ENCODE measurements at regions not wholly inside any gene's neighbourhood (a gene's known extent, or its start where the extent isn't known, plus 50 kb on each side); places are given as distances from the start of the nearest gene placed in this dataset.

DNA sequence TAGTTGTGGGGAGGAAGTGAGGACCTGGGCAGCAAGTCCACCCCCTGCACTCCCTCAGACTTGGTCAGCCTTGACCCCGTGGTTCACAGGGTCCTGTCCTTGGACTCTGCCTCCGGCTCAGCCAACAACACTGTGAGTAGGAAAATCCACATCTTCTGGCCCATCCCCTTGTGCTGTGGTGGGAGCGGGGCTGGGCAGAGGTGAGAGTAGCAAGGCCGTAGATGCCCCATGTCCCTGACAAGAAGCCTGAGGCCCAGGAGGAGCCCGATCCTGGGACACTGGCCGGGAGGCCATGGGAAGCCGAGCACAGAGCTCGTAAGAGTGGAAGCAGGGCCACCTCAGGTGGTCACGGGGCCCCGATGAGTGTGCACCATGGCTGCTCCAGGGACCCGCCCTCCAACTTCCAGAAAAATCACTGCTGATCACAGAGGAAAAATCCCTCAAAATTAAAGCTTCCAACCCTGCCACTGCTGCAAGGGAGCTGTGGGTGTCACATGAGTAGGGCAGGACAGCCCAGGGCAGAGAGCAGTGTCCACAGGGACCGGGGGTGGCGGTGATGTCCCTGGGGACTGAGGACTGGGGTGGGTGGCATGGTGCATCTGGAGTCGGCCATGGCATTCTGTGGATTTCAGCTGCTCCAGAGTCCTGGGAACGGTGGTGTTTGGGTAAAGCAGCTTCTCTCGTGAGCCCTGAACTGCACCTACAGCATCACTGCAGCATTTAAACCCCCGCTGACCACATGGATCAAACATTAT, 189.4 kb downstream of the DLL1 start:
- DNase-seq (ENCODE audit: extremely low read depth, low read depth), result no peak

DNA sequence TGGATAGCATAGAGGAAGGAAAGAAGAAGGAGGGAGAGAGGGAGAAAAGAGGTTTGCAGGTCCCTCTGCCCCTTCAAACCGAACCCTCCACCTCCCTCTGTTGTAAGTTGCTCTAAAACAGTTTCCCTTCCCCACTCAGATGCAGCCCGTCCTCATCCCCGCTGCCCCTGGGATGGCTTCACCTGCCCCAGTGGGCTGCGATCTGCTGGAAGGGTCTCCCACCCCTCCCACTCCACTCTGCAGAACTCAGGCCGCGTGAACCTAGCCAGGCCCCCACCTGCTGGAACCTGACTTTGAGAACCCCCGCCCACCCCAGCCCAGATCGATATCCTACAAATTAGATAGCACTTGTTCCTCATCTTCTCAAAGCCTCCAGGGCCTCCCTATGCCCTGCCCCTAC, 190.8 kb downstream of the DLL1 start:
- DNase-seq (ENCODE audit: extremely low read depth, low read depth), result no peak

DNA sequence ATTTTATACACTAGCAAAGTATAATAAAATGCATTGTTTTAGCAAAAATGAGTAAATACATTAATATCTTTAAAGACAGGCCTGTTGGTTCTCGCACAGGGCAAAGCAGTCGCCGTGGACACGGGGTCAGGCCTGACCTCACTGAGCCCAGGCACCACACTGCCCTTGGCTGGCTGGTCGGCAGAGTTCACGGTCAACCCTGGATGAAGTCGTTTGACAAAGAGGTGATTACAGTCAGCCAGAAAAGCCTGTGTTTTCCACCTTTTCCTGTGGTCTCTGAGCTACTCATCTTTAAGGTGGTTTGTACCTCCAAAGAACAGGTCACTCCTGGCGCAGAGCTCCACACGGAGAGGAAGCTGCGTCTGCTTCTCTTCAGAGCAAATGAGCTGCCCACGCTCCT, 191.5 kb downstream of the DLL1 start:
- DNase-seq (ENCODE audit: extremely low read depth, low read depth), result no peak

DNA sequence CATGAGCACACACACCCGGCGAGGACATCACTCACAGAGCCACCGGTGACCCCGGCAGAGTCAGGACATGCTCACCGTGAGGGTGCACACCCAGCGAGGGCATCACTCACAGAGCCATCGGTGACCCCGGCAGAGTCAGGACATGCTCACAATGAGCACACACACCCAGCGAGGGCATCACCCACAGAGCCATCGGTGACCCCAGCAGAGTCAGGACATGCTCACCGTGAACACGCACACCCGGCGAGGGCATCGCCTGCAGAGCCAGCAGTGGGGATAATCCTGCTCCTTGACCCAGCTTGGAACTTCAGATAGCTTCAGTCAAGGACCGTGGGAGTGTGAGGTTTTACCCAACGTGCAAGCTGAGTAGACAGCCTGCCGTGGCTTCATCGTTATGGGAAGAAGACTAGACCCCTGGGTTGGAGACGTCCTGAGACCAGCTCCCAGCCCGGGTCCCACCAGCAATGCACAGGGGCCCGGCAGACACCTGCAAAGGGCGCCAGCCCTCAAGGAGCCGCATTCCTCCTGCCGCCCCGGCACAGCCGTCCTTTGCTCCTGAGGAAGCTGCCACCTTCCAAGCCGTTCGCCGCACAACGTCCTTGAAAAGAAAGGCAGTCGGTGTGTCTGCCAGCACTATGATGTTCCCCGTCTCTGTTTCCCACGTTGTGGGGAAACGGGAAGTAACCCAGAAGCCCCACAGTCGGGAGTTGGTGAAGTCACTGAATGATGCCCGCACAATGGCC, 192.3 kb downstream of the DLL1 start:
- DNase-seq (ENCODE audit: extremely low read depth, low read depth), result no peak

DNA sequence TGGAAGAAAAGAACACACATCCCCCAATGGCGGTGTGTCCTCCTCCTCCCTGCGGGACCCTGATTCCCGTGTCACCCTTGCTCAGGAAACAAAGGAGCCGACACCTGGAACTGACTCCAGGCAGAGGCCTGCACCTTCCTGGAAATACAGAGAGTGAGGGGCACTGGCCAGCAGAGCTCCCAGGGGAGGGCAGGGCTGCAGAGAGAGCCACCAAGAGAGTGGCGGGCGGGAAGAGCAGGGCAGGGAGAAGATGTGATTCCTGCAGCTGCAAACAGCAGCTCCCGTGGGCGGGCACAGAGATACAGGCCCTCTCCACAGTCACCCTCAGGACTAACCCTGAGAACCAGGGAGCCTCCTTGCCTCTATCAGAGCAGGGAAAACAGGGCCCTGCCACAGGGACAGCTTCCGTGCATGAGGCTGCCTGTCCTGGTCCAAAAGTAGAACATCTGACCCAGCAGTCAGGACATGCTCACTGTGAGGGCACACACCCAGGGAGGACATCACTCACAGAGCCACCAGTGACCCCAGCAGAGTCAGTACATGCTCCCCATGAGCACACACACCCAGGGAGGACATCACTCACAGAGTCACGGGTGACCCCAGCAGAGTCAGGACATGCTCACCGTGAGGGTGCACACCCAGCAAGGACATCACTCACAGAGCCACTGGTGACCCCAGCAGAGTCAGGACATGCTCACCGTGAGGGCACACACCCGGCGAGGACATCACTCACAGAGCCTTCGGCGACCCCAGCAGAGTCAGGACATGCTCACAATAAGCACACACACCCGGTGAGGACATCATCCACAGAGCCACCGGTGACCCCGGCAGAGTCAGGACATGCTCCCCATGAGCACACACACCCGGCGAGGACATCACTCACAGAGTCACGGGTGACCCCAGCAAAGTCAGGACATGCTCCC, 193.1 kb downstream of the DLL1 start:
- no peak for DNase-seq (ENCODE audit: extremely low read depth, low read depth)

DNA sequence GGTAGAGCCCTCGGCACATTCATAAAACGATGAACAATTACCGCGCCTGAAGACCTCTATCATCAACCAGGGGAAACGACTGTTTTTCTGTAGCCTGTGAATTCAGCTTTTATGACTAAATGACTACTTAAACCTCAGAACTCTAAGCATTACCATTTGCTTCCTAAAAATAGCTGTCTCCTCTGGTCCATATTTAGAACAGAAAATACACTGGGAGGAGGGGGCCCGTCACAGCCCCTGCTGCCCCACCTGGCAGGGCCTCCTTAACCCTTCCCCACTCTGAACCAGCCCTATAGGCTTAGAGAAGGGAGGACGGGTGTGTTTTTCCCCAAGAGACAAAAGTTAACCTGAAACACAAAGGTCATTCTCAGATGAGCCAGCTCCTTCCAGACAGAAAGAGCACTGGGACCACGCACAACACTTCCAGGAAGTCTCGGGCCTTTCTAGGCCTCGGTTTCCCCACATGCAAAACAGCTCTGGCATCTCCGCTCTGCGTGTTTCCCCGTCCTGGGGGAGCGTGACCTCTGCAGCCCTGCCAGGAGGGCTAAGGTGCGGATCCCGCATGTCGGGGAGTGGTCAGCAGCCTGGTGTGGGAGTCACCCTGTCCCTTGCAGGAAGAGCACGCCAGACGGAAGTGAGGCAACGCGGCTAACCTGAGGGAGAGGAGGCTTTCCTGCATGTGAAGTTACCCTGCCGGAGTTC, 193.9 kb downstream of the DLL1 start:
- DNase-seq (ENCODE audit: extremely low read depth, low read depth), result no peak

DNA sequence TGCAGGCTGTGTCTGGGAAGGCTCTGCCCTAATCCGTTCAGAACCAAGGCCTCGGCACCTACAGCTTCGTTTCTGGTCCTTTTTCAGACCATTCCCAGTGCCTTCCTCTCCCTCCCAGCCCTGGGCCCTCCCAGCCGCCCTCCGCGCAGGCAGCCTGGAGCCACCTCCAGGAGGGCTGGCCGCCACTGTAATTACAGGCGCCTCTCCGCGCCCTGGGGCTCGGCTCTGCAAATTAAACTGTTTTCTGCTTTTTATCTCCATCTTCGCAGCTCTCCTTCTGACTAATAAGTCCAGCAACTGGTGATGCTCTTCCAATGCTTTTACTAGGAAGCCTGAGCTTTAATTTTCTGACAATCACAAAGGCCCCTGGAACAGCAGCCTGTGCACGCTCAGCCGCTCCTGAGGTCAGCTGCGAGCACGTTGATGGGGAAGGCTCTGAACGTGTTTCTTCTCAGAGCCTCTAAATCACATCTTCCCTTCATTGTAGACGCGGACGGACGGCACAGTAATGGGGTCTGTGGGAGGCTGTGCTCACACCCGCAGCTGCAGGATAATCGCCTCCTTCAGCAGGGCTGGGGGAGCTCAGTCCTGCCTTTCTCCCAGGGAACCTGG, 194.6 kb downstream of the DLL1 start:
- no peak for DNase-seq (ENCODE audit: extremely low read depth, low read depth)

DNA sequence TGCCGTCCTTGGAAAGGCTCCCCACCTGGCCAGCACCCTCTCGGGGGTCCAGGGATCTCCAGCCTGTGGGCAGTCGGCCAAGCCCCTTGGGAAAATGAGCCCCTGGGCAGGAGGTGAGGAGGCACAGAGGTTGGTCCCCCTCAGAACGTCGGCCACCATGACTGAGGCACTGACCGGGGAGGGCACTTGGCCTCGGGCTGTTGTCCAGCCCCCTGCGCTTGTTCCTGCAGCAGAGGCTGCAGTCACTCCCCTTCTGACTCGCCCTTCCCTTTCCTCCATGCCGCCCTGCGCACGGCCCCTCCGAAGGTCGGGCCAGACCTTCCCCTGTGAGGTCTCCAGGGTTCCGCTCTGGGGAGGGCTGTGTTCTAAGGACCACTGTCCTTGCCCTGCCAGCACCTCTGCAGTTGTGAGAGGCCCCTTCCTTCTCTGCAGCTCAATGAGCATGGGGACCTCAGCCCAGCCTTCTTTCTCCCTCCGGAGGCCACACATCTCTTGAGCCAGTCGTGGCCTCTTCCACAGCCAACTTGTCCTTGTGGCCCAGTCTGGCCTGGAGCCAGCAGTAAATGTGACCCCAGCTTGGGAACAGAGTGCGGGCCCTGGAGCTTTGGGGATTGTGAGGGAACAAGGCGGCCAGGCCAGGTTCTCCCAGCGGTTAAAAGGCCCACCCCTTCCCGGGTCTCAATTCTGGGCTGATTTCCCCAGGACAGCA, 195.5 kb downstream of the DLL1 start:
- no peak for DNase-seq (ENCODE audit: extremely low read depth, low read depth)

DNA sequence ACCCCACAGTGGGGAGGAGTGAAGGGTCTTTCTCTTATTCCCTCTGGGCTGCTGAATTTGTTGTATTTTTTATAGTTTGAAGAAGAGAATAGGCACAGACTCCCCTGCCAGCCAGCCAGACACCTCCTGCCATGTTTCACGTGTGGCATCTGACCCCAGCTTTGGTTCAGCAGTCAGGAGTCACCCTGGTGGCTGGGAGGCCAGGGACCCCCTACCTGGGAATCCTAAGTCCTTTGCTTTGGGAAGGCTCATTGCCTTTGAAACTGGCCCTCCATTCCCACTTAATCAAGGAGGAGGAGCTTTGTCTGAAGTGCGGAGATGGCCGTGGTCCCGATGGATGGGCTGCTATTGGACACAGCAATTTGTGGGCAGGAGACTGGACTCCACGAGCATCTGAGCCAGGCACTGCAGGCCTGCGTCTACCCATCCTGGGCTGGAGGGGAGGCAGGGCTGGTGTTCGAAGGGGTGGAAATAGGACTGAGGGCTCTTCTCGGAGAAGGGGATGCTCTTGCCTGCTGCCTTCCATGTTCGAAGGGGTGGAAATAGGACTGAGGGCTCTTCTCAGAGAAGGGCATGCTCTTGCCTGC, 196.1 kb downstream of the DLL1 start:
- no peak for DNase-seq (ENCODE audit: extremely low read depth, low read depth)

DNA sequence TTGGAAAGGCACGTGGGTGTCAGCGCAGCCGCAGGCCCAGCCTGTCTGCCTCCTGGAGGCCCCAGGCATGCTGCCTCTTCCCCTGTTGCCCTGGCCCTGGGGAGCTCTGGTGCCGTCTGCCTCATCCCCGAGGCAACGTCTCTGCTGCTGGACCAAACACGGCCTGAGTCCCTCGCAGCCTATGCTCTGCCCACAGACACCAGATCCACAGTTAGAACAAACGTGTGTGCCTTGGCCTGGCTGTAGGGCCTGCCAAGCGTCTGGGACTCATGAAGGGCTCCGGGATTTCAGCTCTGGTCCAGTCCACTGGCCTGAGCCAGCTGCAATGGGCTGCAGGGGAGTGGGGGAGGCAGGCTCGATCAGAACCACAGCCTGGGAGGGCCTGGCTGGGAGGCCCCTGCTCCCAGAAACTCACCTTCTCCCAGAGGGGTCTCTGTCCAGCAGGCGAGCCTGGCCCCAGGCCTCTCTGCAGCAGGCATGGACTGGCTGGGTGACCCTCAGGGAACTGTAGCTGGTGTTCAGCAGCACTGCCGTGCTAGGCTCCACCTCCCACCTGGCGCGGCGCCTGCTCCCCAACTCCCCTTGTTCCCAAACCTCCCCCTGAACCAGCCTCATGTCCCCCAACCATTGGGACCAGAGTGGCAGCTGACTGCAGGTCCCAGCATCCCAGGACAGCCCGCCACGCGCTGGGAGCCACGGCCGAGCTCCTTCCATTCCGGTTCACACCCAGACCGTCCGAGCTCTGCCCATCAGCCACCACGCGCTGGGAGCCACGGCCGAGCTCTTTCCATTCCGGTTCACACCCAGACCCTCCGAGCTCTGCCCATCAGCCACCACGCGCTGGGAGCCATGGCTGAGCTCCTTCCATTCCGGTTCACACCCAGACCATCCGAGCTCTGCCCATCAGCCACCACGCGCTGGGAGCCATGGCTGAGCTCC, 197.0 kb downstream of the DLL1 start:
- no peak for DNase-seq (ENCODE audit: extremely low read depth, low read depth)

DNA sequence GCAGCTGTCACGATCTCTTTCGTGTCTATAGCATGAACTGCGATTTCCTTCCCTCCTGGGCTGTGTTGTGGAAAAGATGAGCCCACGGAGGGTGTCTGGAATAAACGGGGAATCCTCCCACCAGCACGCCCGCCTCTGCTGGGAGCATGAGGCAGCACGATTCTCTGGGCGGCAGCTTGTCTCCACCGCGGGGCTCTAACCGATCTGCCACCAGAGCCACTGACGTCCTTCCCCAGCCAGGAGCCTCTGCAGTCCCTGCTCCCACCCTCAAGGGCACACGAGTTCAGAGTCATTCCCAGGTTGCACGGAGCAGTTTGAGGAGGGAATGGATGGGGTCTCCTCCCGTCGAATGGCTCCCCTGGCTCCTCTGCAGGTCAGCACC, 197.6 kb downstream of the DLL1 start:
- DNase-seq (ENCODE audit: extremely low read depth, low read depth), result no peak

DNA sequence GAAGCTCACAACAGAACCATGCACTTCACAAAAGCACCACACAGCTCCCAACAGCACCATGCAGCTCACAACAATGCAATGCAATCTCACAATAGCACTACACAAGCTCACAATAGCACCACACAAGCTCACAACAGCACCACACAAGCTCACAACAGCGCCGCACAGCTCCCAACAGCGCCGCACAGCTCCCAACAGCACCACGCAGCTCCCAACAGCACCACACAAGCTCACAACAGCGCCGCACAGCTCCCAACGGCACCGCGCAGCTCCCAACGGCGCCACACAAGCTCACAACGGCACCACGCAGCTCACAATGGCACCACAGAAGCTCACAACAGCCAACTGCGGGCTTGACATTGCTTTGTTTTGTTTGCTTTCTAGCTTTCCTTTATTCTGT, 198.1 kb downstream of the DLL1 start:
- DNase-seq (ENCODE audit: extremely low read depth, low read depth), result no peak

DNA sequence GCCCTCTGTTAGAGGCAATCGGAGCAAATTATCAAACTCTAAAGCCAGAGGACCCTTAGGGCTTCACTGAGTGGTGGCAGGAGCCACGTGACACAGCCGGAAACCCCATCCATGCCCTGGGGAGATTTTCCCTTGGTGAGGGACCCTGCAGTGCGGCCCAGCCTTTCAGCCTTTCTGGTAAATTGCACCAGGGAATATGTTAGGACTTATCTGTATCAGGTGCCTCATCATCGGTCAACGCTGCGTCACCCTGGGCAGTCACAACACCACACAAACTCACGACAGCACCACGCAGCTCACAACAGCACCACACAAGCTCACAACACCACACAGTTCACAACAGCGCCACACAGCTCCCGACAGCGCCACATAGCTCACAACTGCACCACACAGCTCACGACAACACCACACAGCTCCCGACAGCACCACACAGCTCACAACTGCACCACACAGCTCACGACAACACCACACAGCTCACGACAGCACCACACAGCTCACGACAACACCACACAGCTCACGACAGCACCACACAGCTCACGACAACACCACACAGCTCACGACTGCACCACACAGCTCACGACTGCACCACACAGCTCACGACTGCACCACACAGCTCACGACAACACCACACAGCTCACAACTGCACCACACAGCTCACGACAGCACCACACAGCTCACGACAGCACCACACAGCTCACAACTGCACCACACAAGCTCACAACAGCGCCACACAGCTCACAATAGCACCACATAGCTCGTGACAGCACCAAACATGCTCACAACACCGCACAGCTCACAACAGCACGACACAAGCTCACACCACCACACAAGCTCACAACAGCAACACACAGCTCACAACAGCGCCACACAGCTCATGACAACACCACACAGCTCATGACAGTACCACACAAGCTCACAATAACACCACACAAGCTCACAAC, 199.0 kb downstream of the DLL1 start:
- DNase-seq (ENCODE audit: extremely low read depth, low read depth), result no peak

DNA sequence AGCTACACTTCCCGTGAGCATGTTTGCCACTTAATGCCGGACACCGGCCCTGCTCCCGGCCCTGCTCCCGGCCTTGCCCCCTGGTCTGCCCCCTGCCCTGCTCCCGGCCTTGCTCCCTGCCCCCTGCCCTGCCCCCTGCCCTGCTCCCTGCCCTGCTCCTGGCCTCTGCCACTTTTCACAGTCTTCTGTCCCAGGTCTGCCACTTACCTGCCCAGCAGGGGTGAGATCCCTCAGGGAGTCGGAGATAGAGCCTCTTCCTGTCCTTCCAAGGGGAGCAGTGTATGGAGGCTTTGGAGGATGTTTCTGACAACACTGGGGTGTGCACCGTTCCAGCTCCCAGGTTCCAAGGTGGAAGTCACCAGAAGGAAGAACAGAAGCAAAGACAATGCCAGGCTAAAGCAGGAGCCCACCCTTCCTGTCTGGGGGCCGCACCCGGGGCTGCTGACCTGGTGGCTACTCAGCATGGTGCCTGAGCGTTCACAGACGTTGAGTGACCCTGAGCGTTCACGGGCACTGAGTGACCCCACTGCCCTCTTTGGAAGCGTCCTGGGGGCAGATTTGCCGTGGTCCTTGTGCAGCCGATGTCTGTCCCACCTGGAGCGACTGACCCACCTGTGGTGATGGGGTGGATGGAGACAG, 199.8 kb downstream of the DLL1 start:
- no peak for DNase-seq (ENCODE audit: extremely low read depth, low read depth)

DNA sequence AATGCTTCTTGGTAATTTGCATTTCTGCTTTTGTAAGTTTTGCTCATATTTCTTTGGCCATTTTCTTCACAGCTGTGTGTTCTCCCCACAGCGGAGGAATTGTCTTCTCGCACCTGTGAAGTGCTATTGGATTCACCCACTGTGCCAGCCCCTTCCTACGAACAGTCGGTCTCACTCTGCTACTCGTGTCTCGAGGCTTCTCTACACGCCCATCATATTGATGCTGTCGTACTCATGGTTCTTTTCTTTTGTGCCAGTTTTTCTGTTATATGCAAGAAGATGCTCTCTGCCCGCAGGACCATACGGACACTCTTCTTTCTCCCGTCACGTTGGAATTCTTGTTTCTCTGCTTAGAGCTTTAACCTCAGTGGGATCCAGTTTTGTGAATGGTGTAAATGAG, 200.3 kb downstream of the DLL1 start:
- DNase-seq (ENCODE audit: extremely low read depth, low read depth), result no peak

DNA sequence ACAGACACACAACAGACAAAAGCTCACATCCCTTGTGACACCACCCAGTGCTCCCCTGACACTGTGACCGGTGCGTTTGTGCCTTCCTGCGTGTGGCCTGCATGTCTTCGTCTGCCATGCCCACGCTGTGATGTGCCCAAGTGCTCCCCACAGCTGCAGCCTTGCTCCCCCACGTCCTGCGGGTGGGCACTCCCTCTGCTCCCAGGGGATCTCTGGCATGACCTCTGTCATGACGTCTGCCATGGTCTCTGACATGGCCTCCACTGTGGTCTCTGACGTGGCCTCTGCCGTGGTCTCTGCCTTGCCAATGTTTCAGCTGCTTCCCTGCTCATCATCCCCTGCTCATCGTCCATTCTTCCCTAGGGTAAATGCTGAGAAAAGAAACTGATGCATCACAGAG, 200.9 kb downstream of the DLL1 start:
- DNase-seq (ENCODE audit: extremely low read depth, low read depth), result no peak

DNA sequence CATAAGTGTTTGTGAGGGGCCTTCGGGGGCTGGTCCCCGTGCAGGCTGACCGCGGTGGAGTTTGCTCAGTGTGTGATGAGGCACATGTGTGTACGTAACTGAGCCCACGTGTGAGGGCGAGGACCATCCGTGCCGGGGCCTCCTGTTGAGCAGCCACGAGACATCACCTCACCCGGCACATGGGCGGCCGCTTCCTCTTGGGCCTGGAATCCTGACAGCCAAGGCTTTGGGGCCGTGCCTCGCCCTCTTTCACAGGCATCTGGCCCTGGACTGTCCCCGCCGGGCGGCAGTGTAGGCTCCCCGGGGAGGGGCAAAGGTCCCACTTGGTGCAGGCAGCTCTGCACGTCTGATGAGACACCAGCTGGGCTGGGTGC, 202.3 kb downstream of the DLL1 start:
- no peak for DNase-seq (ENCODE audit: extremely low read depth, low read depth)

All from NCI-H460 (cell line).